Dermis microvascular lymphatic vessel endothelial cell (primary cell): ENCODE measurements at regions not wholly inside any gene's neighbourhood (a gene's known extent, or its start where the extent isn't known, plus 50 kb on each side); places are given as distances from the start of the nearest gene placed in this dataset.
A peak's percentile ranks its signal among the peaks of the same experiment; 100 is the strongest.
"Not testable (repeated sequence)": the region's sequence is repeated elsewhere in the genome, so short reads cannot be mapped to it uniquely, and the experiment has no call there.

Source experiments
- DNase-seq, 2 donors: peaks; one replicate each; pipeline versions ENCODE4 v3.0.0 to v3.0.0-alpha.2; 2010; ENCODE audit warnings: low read depth in 2 of 2

DNA sequence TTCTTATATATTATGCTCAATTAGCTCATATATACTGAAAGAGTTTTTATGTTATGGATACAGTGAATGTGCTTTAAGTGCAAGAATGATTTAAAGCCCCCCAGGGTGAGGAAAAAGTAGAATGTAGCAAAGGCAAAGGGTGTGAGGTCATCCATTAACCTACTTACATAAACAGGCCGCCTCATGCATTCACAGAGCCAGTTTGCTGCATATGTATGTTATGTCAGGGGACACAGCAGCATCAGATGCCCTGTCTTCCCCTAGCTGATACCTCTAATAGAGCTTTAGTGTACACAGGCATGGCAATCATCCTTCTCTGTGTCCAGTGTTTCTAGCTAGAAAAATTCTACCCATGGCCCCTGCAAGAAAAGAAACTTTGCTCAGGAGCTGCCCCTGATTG is 187.8 kb upstream of the FSHR start:
- DNase-seq = no peak

DNA sequence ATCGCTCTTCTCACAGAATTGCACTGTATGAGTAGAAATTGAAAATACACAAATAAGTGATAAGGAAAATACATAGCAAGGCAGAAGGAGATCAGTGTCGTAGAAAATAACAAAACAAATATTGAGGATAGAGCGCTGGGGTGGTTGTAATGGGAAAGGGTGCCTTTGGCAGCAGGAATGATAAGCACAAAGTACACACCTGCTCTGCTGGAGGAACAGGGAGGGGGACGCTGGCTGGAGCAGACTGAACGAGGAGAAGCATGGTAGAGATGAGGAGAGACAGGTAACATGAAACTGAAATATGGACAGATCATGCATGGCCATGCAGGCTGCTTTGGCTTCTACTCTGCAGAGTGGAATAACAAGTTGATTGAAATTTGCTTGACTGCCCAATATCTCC is 181.2 kb upstream of the FSHR start:
- DNase-seq = no peak

DNA sequence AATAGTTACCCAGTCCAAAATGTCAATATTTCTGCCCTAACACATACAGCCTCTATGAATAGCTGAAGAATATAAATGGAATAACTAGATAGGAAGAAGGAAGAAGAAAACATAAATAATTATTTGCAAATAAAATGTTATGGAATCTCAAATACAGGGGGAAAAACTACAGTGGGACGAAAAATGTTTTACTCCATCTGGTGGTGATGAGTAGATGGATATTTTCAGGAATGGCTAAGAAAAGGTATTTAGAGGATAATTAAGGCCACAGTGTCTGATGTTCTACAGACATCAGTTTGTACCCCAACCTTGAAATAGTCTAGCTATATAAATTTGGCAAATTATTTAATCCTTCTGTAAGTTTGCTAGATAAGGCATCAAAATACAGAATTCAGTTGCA is 178.1 kb upstream of the FSHR start:
- peak in 1 of 2 donors; percentile 21 for DNase-seq

DNA sequence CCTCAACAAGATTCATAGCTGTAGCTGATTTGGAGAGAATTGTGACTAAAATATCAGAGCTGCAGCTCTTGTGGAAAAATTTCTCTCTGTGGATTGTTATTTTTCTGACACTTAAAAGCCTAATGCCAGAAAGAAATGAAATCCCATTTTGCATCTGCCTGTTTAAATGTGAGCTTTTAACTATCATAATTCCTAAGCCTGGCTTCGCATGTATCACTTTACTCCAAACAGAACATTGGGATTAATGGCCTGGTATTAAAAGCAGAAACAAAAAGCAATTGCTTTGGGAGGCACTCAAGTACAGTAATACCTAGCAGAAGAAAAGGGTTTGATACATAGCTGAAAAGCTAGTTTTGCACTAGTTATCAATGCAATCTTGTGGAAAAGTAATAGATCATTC is 164.2 kb upstream of the FSHR start:
- DNase-seq = no peak

DNA sequence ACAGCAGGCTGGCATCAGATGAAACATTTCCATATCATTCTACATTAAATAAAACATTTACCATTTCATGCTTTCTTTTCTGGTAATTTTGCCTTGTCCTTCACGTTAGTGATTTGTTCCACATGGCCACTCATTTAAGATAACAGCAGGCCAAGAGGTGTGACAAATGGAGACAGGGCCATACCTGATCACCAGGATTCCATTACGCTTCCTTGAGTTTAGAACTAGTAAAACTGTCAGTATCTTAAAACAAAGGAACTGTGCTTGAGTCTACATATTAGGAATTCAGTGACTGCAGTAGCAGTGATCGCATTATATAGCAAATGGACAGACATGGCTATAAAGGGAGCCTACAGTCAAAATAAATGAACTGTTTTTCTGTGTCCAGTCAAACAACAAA is 155.1 kb upstream of the FSHR start:
- DNase-seq = no peak

DNA sequence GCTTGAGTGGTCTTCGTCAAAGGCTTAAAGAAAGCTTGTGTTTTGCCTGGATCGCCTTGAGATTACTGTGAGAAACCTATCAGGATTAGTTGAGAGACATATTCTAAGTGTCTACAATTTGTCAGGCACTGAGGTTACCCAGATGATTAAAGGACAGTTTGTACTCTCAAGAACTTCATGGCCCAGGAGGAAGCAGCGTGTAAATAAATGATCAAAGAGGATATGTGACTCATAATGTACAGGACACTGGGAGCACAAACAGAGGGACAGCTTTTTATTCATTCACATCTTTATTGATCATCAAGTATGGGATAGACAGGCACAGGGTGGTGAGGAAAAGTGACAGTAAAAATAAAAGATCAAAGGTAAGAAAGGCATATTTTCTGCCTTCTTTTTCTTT is 152.6 kb upstream of the FSHR start:
- DNase-seq = peak in 1 of 2 donors; percentile 66

DNA sequence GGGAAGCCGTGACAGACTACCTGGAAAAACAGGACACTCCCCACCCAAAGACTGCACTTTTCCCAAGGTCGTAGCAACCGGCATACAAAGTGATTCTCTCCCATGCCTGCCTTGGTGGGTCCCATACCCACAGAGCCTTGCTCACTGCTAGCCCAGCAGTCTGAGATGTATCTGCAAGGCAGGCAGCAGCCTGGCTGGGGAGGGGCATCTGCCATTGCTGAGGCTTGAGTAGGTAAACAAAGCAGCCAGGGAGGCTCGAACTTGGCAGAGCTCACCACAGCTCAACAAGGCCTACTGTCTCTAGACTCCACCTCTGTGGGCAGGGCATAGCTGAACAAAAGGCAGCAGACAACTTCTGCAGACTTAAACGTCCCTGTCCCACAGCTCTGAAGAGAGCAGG is 144.4 kb upstream of the FSHR start:
- DNase-seq = not testable (repeated sequence)

DNA sequence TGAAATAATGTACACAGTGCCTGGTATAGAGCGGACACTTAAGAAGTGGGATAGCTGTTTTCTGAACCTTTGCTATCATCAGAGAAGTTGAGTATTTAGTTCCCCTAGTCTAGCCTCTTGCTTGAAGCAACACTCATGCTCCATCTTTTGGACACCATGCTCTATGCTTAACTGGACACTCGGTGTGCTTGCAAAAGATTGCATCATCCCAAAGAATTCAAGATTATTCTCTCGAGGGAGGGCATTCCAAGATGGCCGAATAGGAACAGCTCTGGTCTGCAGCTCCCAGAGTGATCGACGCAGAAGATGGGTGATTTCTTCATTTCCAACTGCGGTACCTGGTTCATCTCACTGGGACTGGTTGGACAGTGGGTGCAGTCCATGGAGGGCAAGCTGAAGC is 143.9 kb upstream of the FSHR start:
- no peak for DNase-seq

DNA sequence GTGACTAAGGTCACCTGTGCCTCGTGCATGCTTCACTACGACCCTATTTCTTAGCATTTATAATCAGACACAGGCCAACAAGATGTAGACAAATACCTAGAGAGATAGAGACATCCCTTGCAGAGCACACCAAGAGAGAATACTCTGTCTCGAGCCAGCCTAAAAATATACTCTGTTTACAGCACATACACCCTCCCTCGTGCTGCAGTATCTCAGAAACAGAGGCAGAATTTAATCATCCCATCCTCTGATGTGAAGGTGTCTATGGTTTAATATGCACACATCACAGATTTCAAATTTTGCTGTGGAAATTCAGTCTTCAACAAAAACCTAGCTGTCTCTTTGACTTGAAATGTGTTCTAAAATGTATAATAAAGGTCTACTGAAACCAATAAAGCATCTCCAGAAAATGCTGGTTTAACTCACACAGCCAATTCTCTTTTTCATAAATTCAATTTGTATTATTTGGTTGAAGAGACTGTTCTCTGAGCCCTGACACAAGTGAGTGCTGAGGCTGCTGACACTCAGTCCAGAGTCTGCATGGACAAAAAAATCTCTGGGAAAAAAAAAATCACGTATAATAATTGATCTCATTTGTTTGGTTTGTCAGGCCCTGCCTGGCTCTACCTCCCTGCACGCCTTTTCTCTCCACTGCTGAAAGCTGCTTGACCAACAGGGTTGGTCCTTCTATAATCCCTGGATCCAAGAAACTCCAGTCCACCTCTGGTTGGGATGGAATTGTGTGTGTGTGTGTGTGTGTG is 142.0 kb upstream of the FSHR start:
- DNase-seq = no peak

DNA sequence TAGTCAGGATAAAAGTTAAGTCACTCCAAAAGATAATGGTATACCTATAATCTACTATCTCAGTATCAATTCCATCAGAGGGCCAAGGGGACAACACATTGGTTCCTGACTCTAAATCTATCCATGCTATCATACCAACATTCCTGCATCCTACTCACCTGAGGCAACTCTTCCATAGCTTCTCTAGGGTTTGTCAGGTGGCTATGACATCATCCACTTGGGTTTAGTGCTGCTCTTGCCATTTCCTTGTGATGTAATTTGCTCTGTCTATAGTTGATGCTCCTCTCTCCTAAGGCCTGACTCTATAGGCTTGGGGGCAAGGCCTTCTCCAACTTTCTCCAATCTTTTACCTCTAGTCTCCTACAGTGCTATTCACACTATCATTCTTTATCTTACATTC is 139.9 kb upstream of the FSHR start:
- no peak for DNase-seq

DNA sequence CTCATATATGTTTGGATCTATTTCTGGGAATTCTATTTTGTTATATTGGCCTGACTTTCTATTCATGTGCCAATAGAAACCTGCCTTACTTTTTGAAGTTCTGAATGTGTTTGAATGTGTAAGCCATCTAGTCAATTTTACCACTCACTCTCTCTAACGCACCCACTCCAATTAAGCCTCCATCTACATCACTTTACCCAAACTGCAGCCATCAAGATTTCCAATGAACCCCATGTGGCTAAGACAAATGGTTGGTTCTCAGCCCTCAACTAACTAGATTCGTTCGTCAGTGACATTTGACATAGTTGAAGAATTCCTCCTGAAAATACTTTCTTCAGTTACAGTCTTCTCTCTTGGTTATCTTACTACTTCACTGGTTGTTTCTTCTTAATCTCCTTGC is 137.3 kb upstream of the FSHR start:
- DNase-seq = no peak

DNA sequence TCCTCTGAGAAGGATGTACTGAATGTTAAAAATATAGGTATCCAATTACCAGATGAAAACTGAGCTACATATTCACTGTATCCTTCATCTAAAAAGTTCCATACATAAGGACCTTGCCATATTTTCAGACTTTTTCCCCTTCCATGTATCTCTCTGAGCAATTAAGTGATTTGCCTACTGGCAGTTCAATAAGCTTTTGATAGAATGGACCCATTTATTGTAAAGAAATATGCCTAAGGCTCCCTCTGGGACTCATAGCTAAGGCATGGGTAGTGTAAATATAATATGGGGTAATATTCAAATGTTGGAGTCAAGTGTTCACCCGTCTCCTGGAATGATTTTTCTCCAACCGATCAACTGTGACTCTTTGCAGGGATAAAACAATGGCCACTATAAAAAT is 135.4 kb upstream of the FSHR start:
- DNase-seq = no peak

DNA sequence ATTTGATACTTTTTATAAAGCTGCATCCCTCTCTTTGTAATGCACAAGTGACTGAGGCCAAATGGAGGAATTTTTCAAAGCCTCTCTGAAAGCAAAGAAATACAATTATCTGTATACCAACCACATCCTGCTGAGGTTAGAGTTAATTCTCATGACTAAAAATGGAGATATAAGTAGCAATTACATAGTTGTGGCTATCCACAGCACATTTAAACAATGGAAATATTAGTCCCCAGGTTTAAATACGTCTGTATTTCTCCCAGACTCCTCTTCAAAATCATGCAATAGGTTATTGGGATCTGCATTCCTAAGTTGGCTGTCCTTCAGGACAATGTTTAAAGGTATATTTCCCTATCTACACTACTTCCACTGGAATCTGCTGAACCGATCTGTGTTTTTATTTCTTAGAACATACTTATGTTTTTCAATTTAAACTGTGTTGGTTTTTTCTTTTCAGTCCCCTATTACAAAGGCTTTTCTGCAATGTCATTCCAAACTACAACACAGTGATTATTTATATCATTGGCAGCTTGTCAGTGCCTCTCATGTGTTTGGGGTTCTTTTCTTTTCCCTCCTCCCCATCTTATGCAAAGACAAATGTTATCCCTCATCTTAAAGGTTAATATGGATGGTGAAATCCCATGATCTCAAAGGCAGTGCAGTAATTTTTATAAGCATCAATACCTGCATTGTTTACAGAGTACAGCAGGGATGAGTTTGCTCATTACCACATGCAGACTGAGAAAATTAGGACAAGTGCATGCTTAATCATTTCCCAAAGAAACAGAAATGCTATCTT is 134.8 kb upstream of the FSHR start:
- no peak for DNase-seq

DNA sequence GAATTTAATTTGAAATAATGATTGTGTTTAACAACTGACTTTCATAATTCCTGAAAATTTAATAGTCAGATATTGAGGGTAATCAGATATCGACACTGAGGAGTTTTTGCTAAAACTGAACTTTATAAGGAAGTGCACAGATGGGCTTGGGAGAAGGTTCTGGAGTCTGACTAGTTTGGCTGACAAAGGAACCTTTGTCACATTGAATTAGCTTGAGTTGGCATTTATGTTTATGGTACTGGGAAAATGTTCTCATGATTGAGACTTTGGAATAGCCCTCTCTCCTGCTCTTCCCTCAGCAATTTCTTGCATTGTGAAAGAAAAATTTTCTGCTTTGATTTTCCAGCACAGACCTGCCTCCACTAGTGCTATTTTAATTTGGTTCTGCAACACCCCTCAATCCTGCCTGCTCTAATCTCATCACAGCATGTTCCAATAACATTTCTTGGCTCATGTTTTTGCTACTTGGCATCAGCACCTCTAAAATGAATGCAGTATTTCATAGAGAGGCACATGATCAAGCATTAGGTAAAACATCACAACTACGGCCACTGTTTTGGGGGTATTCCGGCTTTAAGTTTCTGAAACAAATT is 133.9 kb upstream of the FSHR start:
- no peak for DNase-seq

DNA sequence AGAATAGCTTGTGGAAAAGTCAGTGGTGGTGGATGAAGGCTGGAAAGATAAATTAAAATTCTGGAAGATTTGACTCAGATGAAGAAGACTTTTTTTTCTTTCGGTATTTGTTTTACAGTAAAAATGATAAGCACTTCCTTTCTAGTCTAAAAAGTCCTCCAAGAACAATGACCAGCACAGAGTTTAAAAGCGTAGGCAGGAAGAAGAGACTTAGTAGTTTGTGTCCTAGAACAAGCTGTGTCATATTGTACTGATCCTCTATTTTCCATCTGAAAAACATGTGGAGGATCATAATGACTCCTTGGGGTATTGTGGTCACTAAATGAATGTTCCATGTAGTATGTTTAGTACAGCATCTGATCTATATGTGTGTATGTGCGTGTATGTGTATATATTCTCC is 132.4 kb upstream of the FSHR start:
- DNase-seq = peak in 1 of 2 donors; percentile 44

DNA sequence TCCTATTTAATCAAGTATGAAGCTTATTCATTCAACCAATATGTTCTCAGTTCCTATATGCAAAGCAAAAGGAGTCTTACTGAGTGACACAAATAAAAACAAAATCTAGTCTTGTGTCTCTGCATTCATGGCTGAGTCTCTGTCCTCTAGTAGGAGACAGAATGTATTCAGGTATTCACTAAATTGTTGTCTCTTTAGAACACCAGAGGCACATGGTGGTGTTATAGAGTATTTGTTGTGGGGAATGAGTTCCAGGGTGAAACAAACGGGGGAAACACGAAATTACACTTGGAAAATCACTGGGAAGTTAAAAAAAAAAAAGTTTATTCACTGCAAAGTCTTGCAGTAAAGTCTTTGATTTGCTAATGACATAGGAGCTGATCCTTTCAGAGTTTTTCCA is 131.7 kb upstream of the FSHR start:
- no peak for DNase-seq

DNA sequence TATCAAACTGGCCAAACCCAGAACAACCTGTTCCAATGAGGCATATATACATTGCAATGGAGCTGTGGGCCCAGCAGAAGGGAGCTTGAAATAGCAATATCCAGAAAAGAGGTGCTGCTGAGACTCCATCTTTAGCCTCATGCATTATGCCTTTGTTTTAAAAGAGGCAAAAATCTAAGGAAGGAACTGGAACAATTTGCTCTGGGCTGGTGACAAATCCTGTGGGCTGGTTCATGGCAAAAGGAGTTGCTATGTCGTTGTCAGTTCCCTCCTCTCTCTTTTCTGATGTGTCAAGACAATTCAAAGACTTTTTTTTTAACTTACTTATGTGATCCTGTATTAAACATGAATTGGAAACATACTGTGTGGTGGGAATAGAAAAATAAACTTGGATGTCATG is 124.2 kb upstream of the FSHR start:
- no peak for DNase-seq

DNA sequence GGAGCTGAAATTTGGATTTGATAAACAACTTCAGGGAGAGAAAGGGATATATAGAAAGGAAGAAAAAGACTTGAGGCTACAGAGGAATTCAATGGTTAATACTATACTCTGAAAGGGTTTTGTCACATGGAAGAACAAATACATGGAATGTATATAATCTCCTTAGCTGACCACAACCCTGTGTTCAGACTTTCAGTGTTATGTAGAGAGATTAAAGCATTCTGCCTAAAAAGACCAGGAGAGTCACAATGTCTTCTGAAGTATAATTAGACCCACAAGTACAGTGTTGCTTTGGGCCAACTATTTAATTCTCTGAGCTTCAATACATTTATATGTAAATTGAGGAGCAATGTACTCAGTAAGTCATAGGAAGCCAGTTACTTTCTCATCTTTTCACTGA is 123.8 kb upstream of the FSHR start:
- no peak for DNase-seq

DNA sequence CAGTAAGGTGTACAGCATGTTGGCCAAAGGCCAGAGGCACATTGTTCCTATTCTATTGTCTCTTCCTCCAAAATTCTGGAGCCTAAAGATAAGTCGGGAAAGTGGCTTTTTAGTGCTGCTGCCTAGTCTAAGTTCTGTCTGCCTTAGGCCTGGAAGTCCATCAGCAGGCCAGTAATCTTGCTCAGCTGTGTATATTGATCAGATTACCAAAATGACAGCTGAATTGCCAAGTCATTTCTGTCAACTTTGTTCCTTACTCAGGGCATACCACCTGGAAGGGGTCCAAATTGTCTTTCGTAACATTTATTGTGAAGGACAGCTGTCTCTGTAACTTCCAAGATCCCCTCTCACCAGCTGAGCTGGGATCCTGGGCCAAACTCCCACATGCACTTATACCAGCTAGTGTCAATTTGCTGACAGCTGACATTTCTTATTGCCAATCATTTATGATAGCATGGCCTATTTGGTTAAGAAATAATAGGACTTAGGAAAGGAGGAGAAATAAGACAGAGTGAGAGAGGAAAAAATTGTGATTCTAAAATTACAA is 116.8 kb upstream of the FSHR start:
- peak in 1 of 2 donors; percentile 3 for DNase-seq

DNA sequence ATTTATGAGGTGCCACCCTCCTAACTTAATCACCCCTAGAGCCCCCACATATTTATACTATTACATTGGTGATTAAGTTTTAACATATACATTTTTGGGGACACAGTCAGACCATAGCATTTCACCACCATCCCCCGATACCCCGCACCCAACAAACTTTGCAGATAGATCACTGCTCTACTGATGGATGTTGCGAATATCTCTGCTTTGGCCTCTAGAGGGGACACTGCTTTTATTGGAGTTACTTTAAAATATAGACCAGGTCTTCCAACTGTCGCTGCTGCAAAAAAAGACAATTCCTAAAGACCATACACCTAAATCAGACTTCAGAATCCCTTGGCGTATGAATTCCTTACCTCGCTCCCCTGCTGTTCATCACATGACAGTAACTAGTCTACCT is 115.8 kb upstream of the FSHR start:
- no peak for DNase-seq

DNA sequence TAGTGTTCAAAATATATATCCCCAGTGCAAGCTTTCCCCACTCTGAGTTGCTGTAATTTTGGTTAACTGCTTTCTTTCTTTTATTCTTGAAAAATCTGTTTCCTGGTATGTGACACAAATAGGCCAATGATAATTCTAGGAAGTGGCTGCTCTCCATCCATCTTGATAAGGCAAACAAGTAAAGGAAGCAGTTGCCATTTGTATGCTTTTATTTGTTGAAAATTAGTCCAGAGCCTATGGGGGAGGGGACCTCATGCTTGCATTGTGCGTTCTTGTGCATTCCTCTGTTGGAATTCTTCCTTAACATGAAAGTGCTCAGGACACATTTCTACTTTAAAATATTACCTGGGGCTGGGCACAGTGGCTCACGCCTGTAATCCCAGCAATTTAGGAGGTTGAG is 111.2 kb upstream of the FSHR start:
- peak; percentile 54 to 87 for DNase-seq

DNA sequence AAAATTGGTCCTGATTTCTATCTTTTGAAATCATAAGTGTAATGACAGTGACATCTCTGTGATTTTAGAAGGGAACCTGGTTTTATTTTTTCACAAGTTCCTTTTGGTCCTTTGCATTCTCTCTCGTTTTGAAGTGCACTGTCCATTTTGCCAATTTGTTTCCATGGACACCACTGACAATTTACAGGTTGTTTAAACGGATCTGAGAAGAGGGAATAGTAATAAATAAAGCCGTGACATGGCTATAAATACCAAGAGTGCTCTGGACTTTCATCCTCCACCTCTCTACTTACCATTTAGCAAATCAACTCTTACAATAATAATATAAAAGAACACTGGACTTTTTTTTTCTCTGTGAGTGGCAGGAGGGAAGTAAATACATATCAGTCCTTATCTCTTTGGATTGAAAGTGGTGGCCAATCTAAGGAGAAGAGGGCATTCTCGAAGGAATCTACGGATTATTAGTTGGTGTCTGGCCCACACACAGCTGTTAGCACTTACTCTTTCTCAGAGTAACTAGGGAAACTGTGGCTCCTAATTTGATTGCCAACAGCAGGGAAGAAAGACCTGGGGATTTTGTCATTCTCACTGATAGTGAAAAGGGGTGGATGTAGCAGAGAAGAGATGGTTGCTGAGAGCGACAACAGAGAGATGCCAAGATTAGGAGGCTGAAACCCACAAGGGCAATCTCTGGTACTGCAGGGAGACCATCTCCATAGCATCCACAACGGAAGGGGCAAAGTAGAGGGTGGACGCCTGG is 108.7 kb upstream of the FSHR start:
- DNase-seq = no peak
